ENCODE measurements at regions not wholly inside any gene's neighbourhood (a gene's known extent, or its start where the extent isn't known, plus 50 kb on each side); places are given as distances from the start of the nearest gene placed in this dataset.

DNA sequence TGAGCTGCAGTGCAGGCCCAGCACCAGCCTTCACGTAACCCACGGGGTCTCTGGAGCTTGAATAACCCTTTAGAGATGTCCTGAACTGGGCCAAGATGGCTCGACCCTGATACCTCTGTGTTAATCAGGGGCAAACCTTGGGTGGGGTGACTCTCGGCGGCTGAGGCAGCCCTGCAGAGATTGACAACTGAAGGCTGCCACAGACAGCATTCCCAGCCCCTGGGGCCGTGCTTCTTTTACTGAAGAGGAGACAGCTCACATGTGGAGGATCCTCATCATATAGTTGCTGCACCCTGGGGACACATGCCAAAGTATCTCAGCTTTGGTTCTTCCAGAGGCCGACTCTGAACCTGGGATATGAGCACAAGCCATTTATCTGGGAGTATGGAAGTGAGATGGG, 57.3 kb upstream of the PTGFRN start:
- H3K4me1 ChIP-seq = peaks cover 0 to 26% of the 10 kb centered on the region in 2 donors
- no peaks in the 10 kb centered on the region for H3K9me3 ChIP-seq
- no peak for TF ChIP-seq CTCF (IDR thresholded peaks at IDR 0.05)
- H3K27me3 ChIP-seq = no peaks in the 10 kb centered on the region
- H3K4me3 ChIP-seq = no peak overlapping the region
- no peak for DNase-seq (ENCODE audit: low spot score)
- no peak overlapping the region for H3K27ac ChIP-seq
- H3K36me3 ChIP-seq = no peaks in the 10 kb centered on the region

- DNase-seq (ENCODE audit: low spot score) = no peak
- no peak for TF ChIP-seq CTCF (IDR thresholded peaks at IDR 0.05)
- Histone ChIP-seq H3K4me3 (no peak overlapping the region), H3K9me3 (no peaks in the 10 kb centered on the region), H3K36me3 (no peaks in the 10 kb centered on the region), H3K4me1 (peaks cover 0 to 26% of the 10 kb centered on the region in 2 donors), H3K27ac (no peak overlapping the region), H3K27me3 (no peaks in the 10 kb centered on the region)
Measured at GRCh38 chr1:116852910-116853309, 56.8 kb upstream of the PTGFRN start.

DNA sequence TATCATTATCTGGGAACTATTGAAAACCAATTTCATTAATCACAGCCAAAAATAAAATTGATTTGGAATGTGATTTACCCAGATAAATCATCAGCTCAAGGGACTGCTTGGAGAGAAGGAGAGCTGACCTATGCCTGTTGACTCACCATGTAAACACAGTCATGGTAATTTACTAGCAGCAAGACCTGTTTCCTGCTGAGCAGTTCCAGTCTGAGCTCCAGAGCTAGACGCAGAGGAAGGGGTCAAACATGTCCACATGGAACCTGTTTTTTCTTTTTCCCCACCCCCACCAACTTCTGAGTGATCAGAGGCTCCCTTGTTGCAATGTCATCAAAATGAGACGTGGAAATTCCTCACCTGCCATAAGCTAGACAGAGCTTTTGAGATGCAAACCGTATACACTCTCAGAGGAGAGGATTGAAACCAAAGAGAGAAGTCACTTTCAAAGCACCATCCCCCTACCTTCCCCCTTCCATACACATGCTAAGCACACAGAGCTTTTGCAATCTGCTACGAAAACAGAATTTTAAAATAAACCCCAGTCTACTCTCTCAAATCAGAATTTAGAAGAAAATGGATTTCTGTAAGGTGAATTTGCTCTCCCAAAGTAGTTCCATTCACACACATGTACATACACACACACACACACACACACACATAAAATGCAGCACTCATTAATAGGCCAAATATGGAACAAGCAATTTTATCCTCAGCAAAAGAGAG, 55.9 kb upstream of the PTGFRN start:
- Histone ChIP-seq H3K27ac (no peak overlapping the region), H3K9me3 (no peaks in the 10 kb centered on the region), H3K27me3 (no peaks in the 10 kb centered on the region), H3K4me1 (peaks cover 0 to 26% of the 10 kb centered on the region in 2 donors), H3K4me3 (no peak overlapping the region), H3K36me3 (no peaks in the 10 kb centered on the region)
- no peak for TF ChIP-seq CTCF (IDR thresholded peaks at IDR 0.05)
- DNase-seq (ENCODE audit: low spot score) = no peak

GRCh38 chr1:116854403-116854690, 55.4 kb upstream of the PTGFRN start:
- Histone ChIP-seq H3K36me3 (no peaks in the 10 kb centered on the region), H3K9me3 (no peaks in the 10 kb centered on the region), H3K4me3 (no peak overlapping the region), H3K4me1 (peaks cover 0 to 26% of the 10 kb centered on the region in 2 donors), H3K27ac (no peak overlapping the region), H3K27me3 (no peaks in the 10 kb centered on the region)
- no peak for DNase-seq (ENCODE audit: low spot score)
- peak in 1 of 2 donors; percentile 38 for TF ChIP-seq CTCF (IDR thresholded peaks at IDR 0.05)

DNA sequence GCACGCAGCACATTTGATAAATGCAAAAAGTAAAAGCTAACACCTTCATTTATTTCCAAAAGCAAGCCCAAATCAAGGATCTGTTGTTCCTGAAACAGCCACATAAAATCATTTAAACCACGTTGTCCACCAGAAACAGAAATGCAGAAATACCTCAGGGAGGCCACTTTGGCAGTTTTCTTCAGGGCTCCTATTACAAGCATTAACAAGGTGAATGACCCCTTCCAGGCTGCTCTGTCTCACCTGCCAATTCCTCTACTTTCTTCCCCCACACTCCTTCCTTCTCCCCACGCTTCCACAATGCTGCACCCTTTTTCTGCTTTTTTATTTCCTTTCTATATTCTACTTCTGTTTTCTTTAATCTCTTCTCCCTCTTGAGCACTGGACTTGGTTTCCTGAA, 55.0 kb upstream of the PTGFRN start:
- no peak overlapping the region for H3K4me3 ChIP-seq
- no peak for TF ChIP-seq CTCF (IDR thresholded peaks at IDR 0.05)
- H3K27ac ChIP-seq = peak overlapping the region; percentile 11 to 28
- no peak for DNase-seq (ENCODE audit: low spot score)
- H3K36me3 ChIP-seq = no peaks in the 10 kb centered on the region
- no peaks in the 10 kb centered on the region for H3K9me3 ChIP-seq
- peaks cover 0 to 26% of the 10 kb centered on the region in 2 donors for H3K4me1 ChIP-seq
- H3K27me3 ChIP-seq = no peaks in the 10 kb centered on the region

DNA sequence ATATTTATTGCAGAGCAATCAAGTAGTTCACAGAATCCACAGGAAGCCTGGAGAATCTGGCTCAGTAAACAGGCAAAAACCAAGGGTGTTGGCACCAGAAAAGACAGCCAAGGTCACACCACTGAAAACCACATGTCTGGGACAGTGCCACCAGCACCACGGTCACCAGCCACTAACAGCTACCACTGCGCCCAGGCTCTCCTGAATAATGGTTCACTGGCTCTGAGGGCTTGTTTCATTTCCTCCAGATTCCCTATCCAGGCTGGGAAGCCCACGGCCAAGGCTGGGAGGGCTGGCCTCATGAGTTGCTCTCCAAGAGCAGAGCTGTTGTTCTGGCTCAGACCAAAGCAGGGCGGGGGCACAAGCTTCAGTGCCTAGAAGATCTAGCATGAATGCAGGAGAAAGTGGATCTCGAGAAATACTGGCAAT, 54.5 kb upstream of the PTGFRN start:
- no peaks in the 10 kb centered on the region for H3K9me3 ChIP-seq
- peaks cover 0 to 26% of the 10 kb centered on the region in 2 donors for H3K4me1 ChIP-seq
- peak; percentile 72 for DNase-seq (ENCODE audit: low spot score)
- no peak for TF ChIP-seq CTCF (IDR thresholded peaks at IDR 0.05)
- H3K27me3 ChIP-seq = no peaks in the 10 kb centered on the region
- no peaks in the 10 kb centered on the region for H3K36me3 ChIP-seq
- no peak overlapping the region for H3K4me3 ChIP-seq
- peak overlapping the region; percentile 11 to 28 for H3K27ac ChIP-seq

All from right atrium auricular region (tissue), 2 donors.